ENCODE measurements at regions not wholly inside any gene's neighbourhood (a gene's known extent, or its start where the extent isn't known, plus 50 kb on each side); places are given as distances from the start of the nearest gene placed in this dataset.
"Not testable (repeated sequence)": the region's sequence is repeated elsewhere in the genome, so short reads cannot be mapped to it uniquely, and the experiment has no call there.

- FAIRE-seq (no peak), DNase-seq (ENCODE audit: low spot score in 2 of 2) (no peak)
Measured at GRCh38 chrX:104392350-104392749, 137.6 kb upstream of the ESX1 start.

DNA sequence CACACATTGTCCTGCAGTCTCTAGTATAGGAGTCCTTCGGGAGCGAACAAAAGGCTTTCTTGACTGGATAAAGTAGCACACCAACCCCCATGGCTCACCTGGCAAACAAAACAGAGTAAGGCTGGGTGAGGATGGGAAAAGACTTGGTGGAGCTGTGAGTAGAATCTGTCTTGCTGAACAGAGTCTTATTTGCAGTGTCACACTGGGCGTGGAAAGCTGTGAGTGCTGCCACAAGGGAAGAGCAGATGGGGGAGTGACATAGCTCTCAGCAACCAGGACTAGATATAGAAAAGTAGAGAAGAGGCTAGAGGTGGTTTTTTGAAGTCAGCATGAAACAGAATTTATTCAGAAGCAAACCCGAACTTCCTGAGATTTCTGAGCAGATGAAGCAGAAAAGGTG lies 137.2 kb upstream of the ESX1 start:
- FAIRE-seq = no peak

DNA sequence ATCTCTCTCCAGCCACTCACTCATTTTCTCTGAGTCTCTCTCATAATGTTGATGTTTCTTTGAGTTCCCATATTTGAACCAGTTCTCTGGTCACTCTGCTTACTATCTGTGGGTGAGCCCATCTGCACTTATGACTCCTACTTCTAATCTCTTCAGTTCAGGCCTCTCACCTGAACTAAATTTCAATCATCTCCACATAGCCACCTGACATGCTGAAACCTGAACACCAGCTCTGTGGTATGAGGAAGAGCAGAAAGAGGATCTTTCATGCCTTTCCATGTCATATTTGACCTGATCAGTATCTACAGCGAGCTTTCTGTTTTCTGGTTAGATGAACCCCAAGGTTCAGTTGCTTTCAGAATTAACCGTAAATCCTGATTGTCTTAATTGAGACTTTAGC lies 122.2 kb upstream of the ESX1 start:
- FAIRE-seq = no peak
- no peak for DNase-seq (ENCODE audit: low spot score in 2 of 2)

More for the DNA sequence above, 137.2 kb upstream of the ESX1 start:
- DNase-seq (ENCODE audit: low spot score in 2 of 2) = no peak

- FAIRE-seq = no peak
- no peak for DNase-seq (ENCODE audit: low spot score in 2 of 2)
Measured at GRCh38 chrX:104372547-104372946, 117.8 kb upstream of the ESX1 start.

DNA sequence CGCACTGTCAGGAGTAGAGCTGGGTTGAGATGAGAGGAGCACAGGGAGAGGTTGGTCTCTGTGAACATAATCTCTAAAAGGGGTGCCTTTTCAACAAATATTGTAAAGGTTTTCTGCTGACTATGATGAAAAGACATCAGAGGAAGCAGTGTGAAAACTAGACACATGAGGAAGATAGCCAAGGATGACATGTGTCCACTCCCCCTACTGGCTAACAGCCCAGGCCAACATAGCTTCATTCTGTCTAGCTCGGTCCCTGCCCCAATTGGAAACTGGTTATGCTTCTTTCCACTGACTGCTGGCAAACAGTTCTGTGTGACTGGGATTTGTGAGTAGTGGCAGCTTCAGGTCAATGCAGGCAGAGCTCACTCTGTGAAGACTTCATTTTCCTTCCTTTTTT lies 115.4 kb upstream of the ESX1 start:
- no peak for DNase-seq (ENCODE audit: low spot score in 2 of 2)

DNA sequence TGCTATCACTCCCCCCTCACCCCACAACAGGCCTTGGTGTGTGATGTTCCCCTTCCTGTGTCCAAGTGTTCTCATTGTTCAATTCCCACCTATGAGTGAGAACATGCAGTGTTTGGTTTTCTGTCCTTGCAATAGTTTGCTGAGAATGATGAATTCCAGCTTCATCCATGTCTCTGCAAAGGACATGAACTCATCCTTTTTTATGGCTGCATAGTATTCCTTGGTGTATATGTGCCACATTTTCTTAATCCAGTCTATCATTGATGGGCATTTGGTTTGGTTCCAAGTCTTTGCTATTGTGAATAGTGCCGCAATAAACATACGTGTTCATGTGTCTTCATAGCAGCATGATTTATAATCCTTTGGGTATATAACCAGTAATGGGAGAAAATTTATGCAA lies 106.0 kb upstream of the ESX1 start:
- not testable (repeated sequence) for FAIRE-seq; DNase-seq (ENCODE audit: low spot score in 2 of 2)

More for the DNA sequence above, 115.4 kb upstream of the ESX1 start:
- no peak for FAIRE-seq

GRCh38 chrX:104359124-104359523 lies 104.4 kb upstream of the ESX1 start:
- FAIRE-seq (no peak), DNase-seq (ENCODE audit: low spot score in 2 of 2) (no peak)

DNA sequence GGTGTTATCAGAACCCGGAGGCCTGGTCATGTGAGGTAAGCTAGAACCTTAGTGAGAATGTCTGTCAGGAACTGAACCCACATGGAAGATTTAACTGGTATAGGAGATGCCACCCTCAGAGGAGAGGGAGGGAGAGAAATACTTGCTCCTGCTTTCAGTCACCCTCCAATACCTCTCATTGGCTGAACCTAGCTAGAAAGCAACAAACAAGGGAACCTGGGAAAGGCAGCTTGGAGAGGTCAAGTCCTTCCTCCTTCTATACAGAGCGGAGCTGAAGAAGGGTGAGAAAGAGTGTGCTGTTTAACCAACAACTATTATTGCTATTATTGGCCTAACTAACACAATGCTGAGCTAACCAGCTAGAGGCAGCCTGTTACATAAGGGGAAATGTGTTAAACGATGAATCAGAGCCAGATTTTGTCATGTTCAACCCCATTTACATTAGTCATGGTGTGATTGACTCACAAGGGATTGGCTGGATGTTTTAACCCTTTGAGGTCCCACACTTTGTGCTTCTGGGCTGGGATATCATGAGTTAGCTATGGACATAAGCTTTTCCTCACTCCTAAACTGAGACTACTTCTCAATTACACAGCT lies 96.5 kb upstream of the ESX1 start:
- FAIRE-seq (no peak), DNase-seq (ENCODE audit: low spot score in 2 of 2) (no peak)

DNA sequence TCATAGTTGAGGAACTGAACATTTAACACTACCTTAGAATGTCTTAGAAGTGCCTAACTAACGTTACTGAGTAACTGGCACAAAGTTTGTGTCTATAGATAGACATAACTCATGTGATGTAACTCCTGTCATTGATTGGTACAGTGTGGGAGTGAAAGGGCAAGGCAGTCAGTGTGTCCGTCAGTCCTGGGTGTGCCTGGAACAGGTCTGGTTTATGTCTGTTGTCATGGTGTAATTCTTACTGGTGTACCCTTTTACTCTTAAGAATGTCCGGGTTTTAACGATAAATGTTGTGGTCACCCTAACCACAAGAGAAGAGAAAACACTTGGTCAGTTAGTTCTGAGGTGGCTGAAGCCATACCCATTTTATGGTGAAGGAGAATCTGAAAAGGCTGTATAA lies 93.1 kb upstream of the ESX1 start:
- FAIRE-seq (no peak), DNase-seq (ENCODE audit: low spot score in 2 of 2) (no peak)

DNA sequence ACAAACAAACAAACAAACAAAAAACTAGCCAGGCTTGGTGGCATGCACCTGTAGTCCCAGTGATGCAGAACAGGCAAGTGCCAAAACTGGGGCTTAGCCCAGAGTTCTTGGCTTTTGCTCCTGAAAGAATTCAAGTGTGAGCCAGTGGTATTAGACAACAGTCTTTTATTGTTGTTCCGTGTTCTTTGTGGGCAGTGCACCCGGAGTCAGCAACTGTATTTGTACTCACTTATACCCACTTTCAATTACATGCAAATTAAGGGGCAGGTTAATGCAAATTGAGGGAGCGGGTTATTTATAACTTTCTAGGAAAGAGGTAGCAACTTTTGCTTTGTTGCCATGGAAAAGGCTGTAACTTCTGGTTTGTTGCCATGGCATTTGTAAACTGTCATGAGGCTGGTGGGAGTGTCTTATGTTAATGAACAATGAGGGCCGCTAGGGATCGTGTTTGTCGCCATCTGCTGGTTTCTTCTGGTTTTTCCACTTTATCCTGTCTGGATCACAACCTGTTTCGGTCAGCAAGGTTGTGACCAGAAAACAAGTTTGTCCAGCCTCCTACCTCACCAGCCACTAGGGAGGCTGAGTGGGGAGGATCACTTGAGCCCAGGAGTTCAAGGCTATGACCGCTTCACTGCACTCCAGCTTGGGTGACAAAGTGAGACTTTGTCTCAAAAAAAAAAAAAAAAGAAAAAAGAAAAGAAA lies 88.8 kb upstream of the ESX1 start:
- DNase-seq (ENCODE audit: low spot score in 2 of 2) (no peak), FAIRE-seq (no peak)

- no peak for FAIRE-seq
- no peak for DNase-seq (ENCODE audit: low spot score in 2 of 2)
Measured at GRCh38 chrX:104342065-104342464, 87.3 kb upstream of the ESX1 start.

GRCh38 chrX:104335756-104336155 lies 81.0 kb upstream of the ESX1 start:
- DNase-seq (ENCODE audit: low spot score in 2 of 2) (no peak), FAIRE-seq (no peak)

DNA sequence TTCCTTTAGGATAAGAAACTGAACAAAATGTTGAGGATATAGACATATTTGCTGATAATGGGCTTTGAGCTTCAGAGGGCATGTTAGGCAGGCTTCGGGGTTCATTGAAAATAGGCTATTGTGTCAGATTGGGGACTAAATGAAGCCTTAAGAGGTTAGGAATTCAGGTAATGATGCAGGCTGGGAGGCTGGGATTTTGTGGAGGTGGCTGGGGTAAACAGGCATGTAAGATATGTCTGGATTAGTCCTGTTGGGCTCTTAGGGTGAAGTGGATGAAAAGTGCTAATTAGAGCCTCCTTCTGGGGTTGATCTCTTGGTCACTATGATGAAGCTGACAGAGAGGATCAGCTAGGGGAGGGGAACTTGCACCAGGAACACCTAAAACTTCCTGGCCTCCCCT lies 80.2 kb upstream of the ESX1 start:
- FAIRE-seq = no peak
- no peak for DNase-seq (ENCODE audit: low spot score in 2 of 2)

DNA sequence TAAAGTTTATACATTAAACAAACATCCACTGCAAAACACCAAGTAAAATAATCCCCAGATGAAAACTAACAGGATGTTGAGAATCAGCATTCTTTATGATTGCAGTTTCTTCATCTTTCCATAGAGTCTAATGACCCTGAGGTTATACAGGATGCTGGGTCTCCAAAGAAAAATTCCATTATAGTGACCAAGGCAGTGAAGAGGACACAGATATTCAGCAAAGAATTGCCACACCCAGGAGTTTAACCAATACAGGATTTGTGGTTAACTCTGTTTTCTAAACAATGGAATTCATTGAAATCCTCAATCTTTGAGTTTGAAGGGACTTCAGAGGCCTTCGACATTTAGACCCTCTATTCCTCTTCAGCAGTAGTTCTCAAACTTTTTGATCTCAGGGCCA lies 76.2 kb upstream of the ESX1 start:
- FAIRE-seq (no peak), DNase-seq (ENCODE audit: low spot score in 2 of 2) (no peak)

DNA sequence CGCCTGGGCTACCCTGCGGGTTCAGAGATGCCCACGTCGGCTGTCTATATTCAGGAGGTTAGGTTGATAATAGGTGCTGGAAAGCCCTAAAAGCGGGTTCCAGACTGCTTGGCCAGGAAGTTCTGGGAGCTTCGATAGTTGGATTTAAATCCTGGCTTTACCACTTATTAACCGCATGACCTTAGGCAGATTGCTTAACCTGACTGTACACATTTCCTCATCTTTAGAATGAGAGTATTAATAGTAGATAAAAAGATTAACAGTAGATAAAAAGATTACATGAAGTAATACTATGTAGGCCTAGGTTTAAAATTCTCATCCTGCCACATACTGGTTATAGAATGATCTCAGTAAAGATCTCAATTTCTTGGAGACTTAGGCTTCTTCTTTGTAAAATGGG lies 75.0 kb upstream of the ESX1 start:
- no peak for DNase-seq (ENCODE audit: low spot score in 2 of 2)
- FAIRE-seq = no peak

DNA sequence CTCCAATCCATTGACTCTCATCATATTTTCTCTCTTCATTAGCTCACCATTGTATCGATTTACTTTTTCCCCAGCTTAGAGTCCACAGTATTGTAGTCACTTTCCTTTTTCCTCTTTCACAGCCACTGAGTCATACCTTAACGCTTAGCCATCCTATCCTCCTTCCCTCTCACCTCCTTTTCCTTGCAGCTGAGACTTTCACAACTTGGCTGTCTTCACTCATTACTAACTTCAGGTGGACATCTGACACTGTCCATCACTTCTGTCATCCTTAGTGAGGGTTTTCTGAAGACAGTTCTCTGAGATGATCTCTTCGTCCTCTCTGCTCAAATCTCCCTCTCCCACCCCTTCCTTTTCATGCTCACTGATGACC lies 70.5 kb upstream of the ESX1 start:
- DNase-seq (ENCODE audit: low spot score in 2 of 2) (no peak), FAIRE-seq (no peak)

GRCh38 chrX:104324461-104325212 lies 69.9 kb upstream of the ESX1 start:
- FAIRE-seq = no peak
- DNase-seq (ENCODE audit: low spot score in 2 of 2) = no peak

DNA sequence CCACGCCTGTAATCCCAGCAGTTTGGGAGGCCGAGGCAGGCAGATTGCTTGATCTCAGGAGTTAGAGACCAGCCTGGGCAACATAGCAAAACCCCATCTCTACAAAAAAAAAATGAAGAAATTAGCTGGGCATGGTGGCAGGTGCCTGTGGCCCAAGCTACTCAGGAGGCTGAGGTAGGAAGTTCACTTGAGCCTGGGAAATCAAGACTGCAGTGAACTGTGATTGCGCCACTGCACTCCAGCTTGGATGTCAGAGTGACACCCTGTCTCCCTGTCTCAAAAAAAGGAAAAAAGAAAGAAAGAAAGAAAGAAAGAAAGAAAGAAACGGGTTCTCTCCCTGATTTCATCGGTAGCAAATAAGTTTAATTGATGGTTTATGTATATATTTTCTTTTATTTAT lies 64.6 kb upstream of the ESX1 start:
- FAIRE-seq (no peak), DNase-seq (ENCODE audit: low spot score in 2 of 2) (no peak)

DNA sequence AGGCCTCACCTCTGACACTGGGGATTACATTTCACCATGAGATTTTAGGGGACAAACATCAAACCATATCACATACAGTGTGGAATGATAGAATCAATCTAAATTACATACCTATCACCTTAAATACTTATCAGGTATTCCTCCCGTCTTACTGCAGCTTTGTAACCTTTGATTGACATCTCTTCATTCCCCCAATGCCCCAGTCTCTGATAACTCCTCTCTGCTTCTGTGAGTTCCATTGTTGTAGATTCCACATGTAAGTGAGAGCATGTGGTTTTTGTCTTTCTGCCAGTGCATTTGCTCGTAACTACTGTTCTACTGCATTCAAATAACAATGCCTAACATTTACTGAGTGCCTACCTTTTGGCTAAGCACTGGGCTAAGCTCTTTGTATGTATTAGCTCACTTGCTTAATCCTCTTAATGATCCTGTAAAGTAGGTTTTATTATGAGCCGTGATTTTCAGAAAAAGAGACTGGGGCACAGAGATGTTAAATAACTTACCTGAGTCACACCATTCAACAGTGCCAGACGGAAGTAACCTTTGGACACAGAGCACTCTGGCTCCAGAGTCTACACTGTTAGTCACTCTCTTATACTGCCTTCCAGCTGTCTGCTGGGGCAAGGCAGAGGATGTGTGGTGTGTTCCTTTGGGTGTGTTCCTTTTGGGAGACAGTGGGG lies 63.7 kb upstream of the ESX1 start:
- no peak for DNase-seq (ENCODE audit: low spot score in 2 of 2)
- no peak for FAIRE-seq

- no peak for FAIRE-seq
- no peak for DNase-seq (ENCODE audit: low spot score in 2 of 2)
Measured at GRCh38 chrX:104316739-104317138, 62.0 kb upstream of the ESX1 start.

DNA sequence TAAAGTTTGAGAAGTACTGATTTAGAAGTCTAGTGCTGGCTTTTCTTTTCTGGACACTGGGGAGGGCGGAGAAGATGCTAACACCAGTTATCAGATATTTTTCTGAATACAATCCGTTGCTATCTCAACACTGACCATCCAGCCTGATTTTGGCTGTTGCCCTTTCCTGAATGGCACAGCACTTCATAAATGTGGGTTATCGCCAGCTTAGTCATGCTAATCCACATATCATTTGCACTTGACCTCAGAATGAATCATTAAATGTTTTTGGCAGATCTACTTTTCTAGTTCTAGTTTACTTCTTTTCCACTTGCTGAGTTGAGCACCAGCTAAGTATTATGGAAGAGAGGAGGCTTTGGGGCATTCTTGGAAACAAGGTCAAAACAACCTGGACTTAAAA lies 60.8 kb upstream of the ESX1 start:
- DNase-seq (ENCODE audit: low spot score in 2 of 2) = no peak
- FAIRE-seq = no peak
